Ascending aorta (tissue), 2 donors: ENCODE measurements at regions not wholly inside any gene's neighbourhood (a gene's known extent, or its start where the extent isn't known, plus 50 kb on each side); places are given as distances from the start of the nearest gene placed in this dataset.

Experiments used
- DNase-seq, 2 donors: peaks; one replicate each; pipeline ENCODE4 v3.0.0-alpha.2; 2019; ENCODE audit warnings: low spot score in 2 of 2
- H3K27ac ChIP-seq, 2 donors: fragments of 200-600 bp; sonication (generic); one replicate each; pipeline ENCODE4 v1.5.1; 2016 to 2017; ENCODE audit warnings: mild to moderate bottlenecking in 1 of 2
- H3K27me3 ChIP-seq: fragments of 200-600 bp; sonication (generic); one replicate; pipeline ENCODE4 v1.5.1; 2017
- H3K36me3 ChIP-seq, 2 donors: fragments of 200-600 bp; sonication (generic); one replicate each; pipeline ENCODE4 v1.5.1; 2016
- H3K4me1 ChIP-seq, 2 donors: fragments of 200-600 bp; sonication (generic); one replicate each; pipeline ENCODE4 v1.5.1; 2016 to 2017; ENCODE audit warnings: mild to moderate bottlenecking in 1 of 2
- H3K4me3 ChIP-seq, 2 donors: fragments of 200-600 bp; sonication (generic); one replicate each; pipeline ENCODE4 v1.5.1; 2016 to 2017; ENCODE audit warnings: mild to moderate bottlenecking in 1 of 2
- H3K9me3 ChIP-seq, 2 donors: fragments of 200-600 bp; sonication (generic); one replicate each; pipeline ENCODE4 v1.5.1; 2016
- intact Hi-C: fragments of 100-400 bp; cut with DNase I; formaldehyde crosslinking; loops from one replicate; pipeline ENCODE4 v1.15.1; 2023
- TF ChIP-seq, protein P1 (sequence below), 3 experiments: fragments of 200-600 bp in 2 of 3; fragments of 450-650 bp in 1 of 3; sonication (generic) in 2 of 3; IDR thresholded peaks; one replicate each; pipeline ENCODE4 v1.5.1; 2016 to 2019; ENCODE audit warnings: antibody characterized with exemption in 3 of 3, mild to moderate bottlenecking in 1 of 3, moderate library complexity in 1 of 3

DNA sequence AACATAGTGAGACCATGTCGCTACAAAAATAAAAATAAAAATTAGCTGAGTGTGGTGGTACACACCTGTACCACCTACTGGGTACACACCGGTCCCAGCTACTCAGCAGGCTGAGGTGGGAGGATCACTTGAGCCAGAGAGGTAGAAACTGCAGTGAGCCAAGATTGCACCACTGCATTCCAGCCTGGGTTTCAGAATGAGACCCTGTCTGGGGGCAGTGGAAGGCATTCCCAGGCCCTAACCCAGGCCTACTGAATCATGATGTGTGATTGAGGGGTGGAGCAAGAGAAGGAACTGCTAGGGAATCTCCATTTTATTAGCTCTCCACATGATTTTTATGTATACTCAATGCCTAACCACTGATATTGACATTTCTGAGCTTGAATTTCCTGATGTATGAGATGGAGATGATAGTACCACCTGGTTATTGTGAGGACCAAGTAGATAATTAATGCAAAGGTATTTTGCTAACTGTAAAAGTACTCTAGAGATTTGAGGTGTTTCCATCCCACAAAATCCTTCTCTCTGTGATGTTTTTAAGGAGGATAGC is 169.5 kb upstream of the UMPS start:
- Histone ChIP-seq H3K27me3 (no peaks in the 10 kb centered on the region), H3K27ac (peak overlapping the region in 1 of 2 donors; percentile 74), H3K9me3 (no peaks in the 10 kb centered on the region), H3K4me1 (peaks cover 0 to 28% of the 10 kb centered on the region in 2 donors), H3K36me3 (peaks cover 20 to 21% of the 10 kb centered on the region in 2 donors), H3K4me3 (no peak overlapping the region)
- no peak for DNase-seq
- intact Hi-C loops, result loop anchor here (10.0 kb wide), 1 partner anchor 344 kb away; no protein-coding TSS in a partner anchor
- TF ChIP-seq, protein P1, sequence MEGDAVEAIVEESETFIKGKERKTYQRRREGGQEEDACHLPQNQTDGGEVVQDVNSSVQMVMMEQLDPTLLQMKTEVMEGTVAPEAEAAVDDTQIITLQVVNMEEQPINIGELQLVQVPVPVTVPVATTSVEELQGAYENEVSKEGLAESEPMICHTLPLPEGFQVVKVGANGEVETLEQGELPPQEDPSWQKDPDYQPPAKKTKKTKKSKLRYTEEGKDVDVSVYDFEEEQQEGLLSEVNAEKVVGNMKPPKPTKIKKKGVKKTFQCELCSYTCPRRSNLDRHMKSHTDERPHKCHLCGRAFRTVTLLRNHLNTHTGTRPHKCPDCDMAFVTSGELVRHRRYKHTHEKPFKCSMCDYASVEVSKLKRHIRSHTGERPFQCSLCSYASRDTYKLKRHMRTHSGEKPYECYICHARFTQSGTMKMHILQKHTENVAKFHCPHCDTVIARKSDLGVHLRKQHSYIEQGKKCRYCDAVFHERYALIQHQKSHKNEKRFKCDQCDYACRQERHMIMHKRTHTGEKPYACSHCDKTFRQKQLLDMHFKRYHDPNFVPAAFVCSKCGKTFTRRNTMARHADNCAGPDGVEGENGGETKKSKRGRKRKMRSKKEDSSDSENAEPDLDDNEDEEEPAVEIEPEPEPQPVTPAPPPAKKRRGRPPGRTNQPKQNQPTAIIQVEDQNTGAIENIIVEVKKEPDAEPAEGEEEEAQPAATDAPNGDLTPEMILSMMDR (IDR thresholded peaks at IDR 0.05), result no peak

DNA sequence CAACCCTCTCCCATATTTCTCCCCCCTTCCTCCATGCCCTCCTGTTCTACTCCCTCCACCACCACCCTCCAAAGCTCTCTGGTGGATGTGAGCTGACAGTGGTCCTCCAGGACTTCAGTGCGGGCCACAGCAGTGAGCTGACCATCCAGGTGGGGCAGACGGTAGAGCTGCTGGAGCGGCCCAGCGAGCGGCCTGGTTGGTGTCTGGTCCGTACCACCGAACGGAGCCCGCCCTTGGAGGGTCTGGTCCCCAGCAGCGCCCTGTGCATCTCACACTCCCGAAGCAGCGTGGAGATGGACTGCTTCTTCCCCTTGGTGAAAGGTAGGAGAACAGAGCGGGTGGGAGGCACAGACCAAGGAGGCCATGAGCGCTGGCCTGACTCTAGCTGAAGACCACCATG is 167.5 kb upstream of the UMPS start:
- H3K27ac ChIP-seq, result no peak overlapping the region
- no peaks in the 10 kb centered on the region for H3K27me3 ChIP-seq
- peaks cover 0 to 22% of the 10 kb centered on the region in 2 donors for H3K4me1 ChIP-seq
- intact Hi-C loops, result loop anchor here (10.0 kb wide), 1 partner anchor 342 kb away; no protein-coding TSS in a partner anchor
- H3K9me3 ChIP-seq, result no peaks in the 10 kb centered on the region
- H3K4me3 ChIP-seq, result no peak overlapping the region
- TF ChIP-seq, protein P1 (IDR thresholded peaks at IDR 0.05), result no peak
- no peak for DNase-seq
- H3K36me3 ChIP-seq, result peaks cover 31 to 34% of the 10 kb centered on the region in 2 donors

DNA sequence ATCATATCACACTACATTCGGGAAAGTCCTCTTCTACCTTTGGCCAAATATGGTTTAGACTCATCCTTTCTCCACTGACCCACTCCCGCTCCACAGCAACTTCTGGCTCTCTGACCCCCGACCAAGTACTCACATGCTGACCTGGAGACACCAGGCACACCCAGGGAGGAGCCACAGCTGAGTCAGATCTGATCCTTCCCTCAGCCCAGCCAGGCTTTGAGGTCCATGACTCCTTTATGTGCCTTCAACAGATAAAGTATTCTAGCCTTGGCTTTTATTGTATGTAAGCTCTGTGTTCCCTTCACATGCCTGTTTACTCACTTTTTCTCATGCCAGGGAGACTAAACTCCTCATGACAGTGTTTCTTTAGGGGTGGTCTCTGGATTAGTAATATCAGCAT is 166.9 kb upstream of the UMPS start:
- no peak overlapping the region for H3K27ac ChIP-seq
- H3K27me3 ChIP-seq, result no peaks in the 10 kb centered on the region
- no peak for DNase-seq
- peaks cover 31 to 34% of the 10 kb centered on the region in 2 donors for H3K36me3 ChIP-seq
- intact Hi-C loops, result loop anchor here (10.0 kb wide), 1 partner anchor 341 kb away; no protein-coding TSS in a partner anchor
- TF ChIP-seq, protein P1 (IDR thresholded peaks at IDR 0.05), result no peak
- no peak overlapping the region for H3K4me3 ChIP-seq
- no peaks in the 10 kb centered on the region for H3K9me3 ChIP-seq
- H3K4me1 ChIP-seq, result peaks cover 0 to 18% of the 10 kb centered on the region in 2 donors

DNA sequence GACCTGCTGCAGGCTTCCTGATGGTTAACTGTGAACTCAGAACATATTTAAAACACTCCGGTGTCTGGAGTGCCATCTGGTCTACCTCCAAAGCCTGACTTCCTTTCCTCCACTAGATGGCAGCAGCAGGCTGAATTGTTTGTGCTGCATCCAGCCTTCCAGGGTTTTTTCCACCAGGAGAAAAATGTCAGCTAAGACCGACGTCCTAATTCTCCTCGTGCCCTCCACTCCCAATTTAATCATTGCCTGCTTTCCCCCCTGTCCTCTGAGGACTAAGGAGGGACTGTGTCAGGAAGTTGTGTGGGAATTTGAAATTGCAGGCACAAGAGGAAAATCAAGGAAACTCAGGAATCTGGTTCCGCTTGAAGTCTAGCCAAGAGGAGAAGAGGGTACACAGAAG is 165.2 kb upstream of the UMPS start:
- no peak overlapping the region for H3K4me3 ChIP-seq
- peaks cover 31 to 34% of the 10 kb centered on the region in 2 donors for H3K36me3 ChIP-seq
- no peaks in the 10 kb centered on the region for H3K27me3 ChIP-seq
- DNase-seq, result peak in 1 of 2 donors; percentile 79
- TF ChIP-seq, protein P1 (IDR thresholded peaks at IDR 0.05), result peak; percentile 75 to 88 (median 82)
- no peaks in the 10 kb centered on the region for H3K9me3 ChIP-seq
- peaks cover 0 to 3% of the 10 kb centered on the region in 2 donors for H3K4me1 ChIP-seq
- H3K27ac ChIP-seq, result no peak overlapping the region
- intact Hi-C loops, result loop anchor here (2.0 to 10.0 kb wide), 2 partner anchors 124 to 340 kb away; no protein-coding TSS in a partner anchor

DNA sequence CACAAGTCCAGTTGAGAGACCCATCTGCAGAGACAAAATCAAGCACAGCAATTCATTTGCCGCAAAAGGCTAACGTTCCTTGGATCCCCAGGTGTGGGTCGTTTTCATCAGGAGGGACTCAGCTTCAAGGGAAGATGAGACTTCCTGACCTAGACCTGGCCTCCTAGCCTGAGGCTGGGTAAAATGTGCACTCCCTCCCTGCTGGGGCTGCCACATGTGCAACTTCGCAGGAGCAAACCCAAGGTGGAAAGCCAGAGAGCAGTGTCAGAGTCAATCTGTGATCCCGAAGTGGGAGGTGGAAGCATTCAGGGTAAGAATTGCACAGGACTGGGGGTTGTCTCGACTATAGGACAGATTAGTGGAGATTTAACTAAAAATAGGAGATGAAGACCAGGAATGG is 164.7 kb upstream of the UMPS start:
- DNase-seq, result no peak
- Histone ChIP-seq H3K36me3 (peaks cover 31 to 34% of the 10 kb centered on the region in 2 donors), H3K9me3 (no peaks in the 10 kb centered on the region), H3K4me3 (no peak overlapping the region), H3K4me1 (no peaks in the 10 kb centered on the region), H3K27ac (no peak overlapping the region), H3K27me3 (no peaks in the 10 kb centered on the region)
- intact Hi-C loops, result loop anchor here (2.0 to 10.0 kb wide), 2 partner anchors 123 to 339 kb away; no protein-coding TSS in a partner anchor
- TF ChIP-seq, protein P1 (IDR thresholded peaks at IDR 0.05), result no peak
